PC-9 (cell line): ENCODE measurements at regions not wholly inside any gene's neighbourhood (a gene's known extent, or its start where the extent isn't known, plus 50 kb on each side); places are given as distances from the start of the nearest gene placed in this dataset.

ENCODE experiments used
- BruUV-seq: library from RNA; stranded (reverse); fragments of 400-500 nt; replicated peaks from 2 replicates; lab custom pipeline; 2021; lab: Mats Ljungman, UMichigan
- CTCF ChIA-PET: fragments of 300-600 bp; sonication (Branson Sonifier 250); formaldehyde crosslinking; loops from one replicate; lab custom pipeline; 2022; ENCODE audit warnings: antibody characterized with exemption; lab: Charles Lee
- POLR2A ChIA-PET: fragments of 300-600 bp; sonication (Branson Sonifier 250); formaldehyde crosslinking; loops from one replicate; lab custom pipeline; 2022; ENCODE audit warnings: antibody characterized with exemption; ENCODE audit not compliant: unreplicated experiment; lab: Charles Lee
- DNase-seq, 2 experiments: peaks; one replicate each; pipeline versions ENCODE4 v3.0.0 to v3.0.0-alpha.2; 2015 to 2022; ENCODE audit warnings: mixed read lengths in 1 of 2
- H2AFZ ChIP-seq: fragments of 200-600 bp; sonication (generic); 2 replicates; pipeline ENCODE4 v1.8.1; 2017; ENCODE audit warnings: antibody characterized with exemption
- H3F3A ChIP-seq: fragments of 200-600 bp; sonication (generic); 2 replicates; pipeline ENCODE4 v1.8.1; 2017; ENCODE audit warnings: antibody characterized with exemption, mild to moderate bottlenecking, low read depth; ENCODE audit not compliant: insufficient read depth
- H3K27ac ChIP-seq: fragments of 200-600 bp; sonication (generic); 2 replicates; pipeline ENCODE4 v1.6.1; 2016; ENCODE audit warnings: mixed run types
- H3K27me3 ChIP-seq: fragments of 200-600 bp; sonication (generic); 2 replicates; pipeline ENCODE4 v1.6.1; 2016; ENCODE audit warnings: low read depth, mixed run types; ENCODE audit not compliant: insufficient read depth
- H3K36me3 ChIP-seq: fragments of 200-600 bp; sonication (generic); 2 replicates; pipeline ENCODE4 v1.6.1; 2016; ENCODE audit warnings: low read depth, mixed run types
- H3K4me1 ChIP-seq: fragments of 200-600 bp; sonication (generic); replicated peaks from 2 replicates; pipeline ENCODE4 v1.6.1; 2016; ENCODE audit warnings: mixed run types; ENCODE audit not compliant: insufficient read depth
- H3K4me2 ChIP-seq: fragments of 200-600 bp; sonication (generic); 2 replicates; pipeline ENCODE4 v1.6.1; 2017; ENCODE audit warnings: mixed run types
- H3K4me3 ChIP-seq: fragments of 200-600 bp; sonication (generic); 2 replicates; pipeline ENCODE4 v1.6.1; 2016; ENCODE audit warnings: mixed run types
- H3K79me2 ChIP-seq: fragments of 200-600 bp; sonication (generic); 2 replicates; pipeline ENCODE4 v1.6.1; 2017; ENCODE audit warnings: low read depth, mixed run types
- H3K9me2 ChIP-seq: fragments of 200-600 bp; sonication (generic); 2 replicates; pipeline ENCODE4 v1.8.1; 2017; ENCODE audit warnings: mild to moderate bottlenecking; ENCODE audit not compliant: insufficient read depth
- H3K9me3 ChIP-seq: fragments of 200-600 bp; sonication (generic); 2 replicates; pipeline ENCODE4 v1.8.1; 2016; ENCODE audit warnings: low read depth; ENCODE audit not compliant: insufficient read depth
- H4K20me1 ChIP-seq: fragments of 200-600 bp; sonication (generic); 2 replicates; pipeline ENCODE4 v1.8.1; 2017; ENCODE audit not compliant: insufficient read depth
- CTCF ChIP-seq: fragments of 200-600 bp; sonication (generic); conservative IDR thresholded peaks from 2 replicates; pipeline ENCODE4 v1.6.1; 2017; ENCODE audit warnings: mixed run types, antibody characterized with exemption, mild to moderate bottlenecking, moderate library complexity
- EZH2 ChIP-seq: fragments of 200-600 bp; sonication (generic); IDR thresholded peaks from 2 replicates; pipeline ENCODE4 v1.8.0; 2017; ENCODE audit warnings: antibody characterized with exemption, low read depth
- intact Hi-C: fragments of 100-400 bp; cut with micrococcal nuclease; formaldehyde crosslinking; loops from one replicate; pipeline ENCODE4 v1.10.0; 2022; ENCODE audit not compliant: unreplicated experiment

GRCh38 chr2:234818937-234819336 lies 132.9 kb upstream of the SH3BP4 start:
- Histone ChIP-seq H3K9me3 (no peaks in the 10 kb centered on the region), H2AFZ (no peak overlapping the region), H3K27me3 (no peaks in the 10 kb centered on the region), H3F3A (peaks cover 5% of the 10 kb centered on the region; the same call in 1 of the 2 replicates), H4K20me1 (no peaks in the 10 kb centered on the region), H3K4me1 (peaks cover 10% of the 10 kb centered on the region), H3K36me3 (no peaks in the 10 kb centered on the region), H3K27ac (no peak overlapping the region), H3K79me2 (no peaks in the 10 kb centered on the region), H3K4me2 (no peak overlapping the region), H3K9me2 (no peaks in the 10 kb centered on the region; the same call in 1 of the 2 replicates), H3K4me3 (no peak overlapping the region)
- no TSS peak for BruUV-seq
- intact Hi-C loops, result no loop called here
- ChIA-PET POLR2A (no interaction called here), CTCF (no interaction called here)
- DNase-seq, result no peak
- TF ChIP-seq CTCF, result no peak
- TF ChIP-seq EZH2, result no peak

GRCh38 chr2:234816491-234816890 lies 135.3 kb upstream of the SH3BP4 start:
- H2AFZ ChIP-seq, result no peak overlapping the region
- BruUV-seq, result no TSS peak
- no peak overlapping the region for H3K4me3 ChIP-seq
- no peaks in the 10 kb centered on the region for H3K79me2 ChIP-seq
- TF ChIP-seq EZH2, result no peak
- TF ChIP-seq CTCF, result no peak
- no peaks in the 10 kb centered on the region for H3F3A ChIP-seq
- DNase-seq, result no peak
- POLR2A ChIA-PET, result no interaction called here
- no peaks in the 10 kb centered on the region for H3K4me1 ChIP-seq
- H3K27ac ChIP-seq, result no peak overlapping the region
- intact Hi-C loops, result no loop called here
- H3K36me3 ChIP-seq, result no peaks in the 10 kb centered on the region
- CTCF ChIA-PET, result no interaction called here
- H3K9me2 ChIP-seq, result no peaks in the 10 kb centered on the region
- H3K4me2 ChIP-seq, result no peak overlapping the region
- no peaks in the 10 kb centered on the region for H3K9me3 ChIP-seq
- no peaks in the 10 kb centered on the region for H4K20me1 ChIP-seq
- no peaks in the 10 kb centered on the region for H3K27me3 ChIP-seq

GRCh38 chr2:234816056-234816455 lies 135.8 kb upstream of the SH3BP4 start:
- H3K4me3 ChIP-seq, result no peak overlapping the region
- ChIA-PET POLR2A (no interaction called here), CTCF (no interaction called here)
- no peaks in the 10 kb centered on the region for H3K27me3 ChIP-seq
- H3K36me3 ChIP-seq, result no peaks in the 10 kb centered on the region
- no peak for DNase-seq
- H3K79me2 ChIP-seq, result no peaks in the 10 kb centered on the region
- H4K20me1 ChIP-seq, result no peaks in the 10 kb centered on the region
- intact Hi-C loops, result no loop called here
- H3K27ac ChIP-seq, result no peak overlapping the region
- no peaks in the 10 kb centered on the region for H3K9me2 ChIP-seq
- H3F3A ChIP-seq, result no peaks in the 10 kb centered on the region
- no peak overlapping the region for H2AFZ ChIP-seq
- BruUV-seq, result no TSS peak
- H3K4me1 ChIP-seq, result no peaks in the 10 kb centered on the region
- H3K4me2 ChIP-seq, result no peak overlapping the region
- no peaks in the 10 kb centered on the region for H3K9me3 ChIP-seq
- TF ChIP-seq CTCF (no peak), EZH2 (no peak)
